ENCODE measurements at regions not wholly inside any gene's neighbourhood (a gene's known extent, or its start where the extent isn't known, plus 50 kb on each side); places are given as distances from the start of the nearest gene placed in this dataset.

DNA sequence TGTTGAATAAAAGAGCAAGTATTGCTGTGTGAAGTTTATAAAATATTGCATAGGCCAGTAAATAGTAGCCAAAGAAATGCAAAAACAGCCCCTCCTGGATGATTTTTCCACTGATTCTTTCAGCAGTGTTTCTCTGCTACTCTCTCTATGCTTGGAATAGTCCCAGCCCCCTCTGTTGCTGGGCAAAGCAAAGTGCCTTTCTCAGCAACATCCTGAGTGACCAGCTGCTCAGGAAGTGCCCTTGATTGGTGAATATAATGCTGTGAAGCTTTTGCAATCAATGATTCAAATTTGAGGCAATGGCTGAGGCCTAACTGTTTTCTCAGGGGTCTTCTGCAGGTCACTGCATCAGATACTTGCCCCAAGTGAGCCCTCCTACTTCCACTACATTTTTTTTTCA, 656.7 kb downstream of the ZNF674 start:
- CTCF ChIA-PET: no interaction called here

DNA sequence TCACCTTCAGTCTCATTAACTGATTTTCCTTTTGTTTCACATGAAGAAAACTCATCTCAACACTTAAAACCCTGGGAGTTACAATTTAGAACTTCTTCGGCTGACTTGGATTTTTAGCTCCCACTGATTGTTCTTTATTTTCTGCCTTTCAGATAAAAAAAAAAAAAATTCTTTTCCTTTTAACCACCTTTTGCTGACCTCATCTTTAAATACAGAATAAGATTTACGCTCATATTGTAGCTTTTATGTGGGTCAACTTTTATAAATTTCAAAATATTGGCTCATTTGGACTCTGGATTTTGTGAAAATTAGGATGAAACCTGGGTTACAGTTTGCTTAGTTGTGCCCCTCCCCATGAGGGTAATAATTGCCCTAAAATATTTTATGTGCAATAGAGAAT, 659.3 kb downstream of the ZNF674 start:
- no TSS peak for BruUV-seq (replicated peaks)
- no peaks in the 10 kb centered on the region for H3K4me1 ChIP-seq (ENCODE audit: control insufficient read depth, insufficient read depth, low read length)
- intact Hi-C loops (cut with micrococcal nuclease; ENCODE audit: unreplicated experiment): no loop called here
- H3K9me3 ChIP-seq (ENCODE audit: control insufficient read depth, insufficient read depth, low read depth, low read length): no peaks in the 10 kb centered on the region
- in situ Hi-C loops (cut with HindIII; ENCODE audit: low pct_unique_long_range_greater_than_20kb, low sequenced_read_pairs): no loop called here
- POLR2A ChIA-PET: no interaction called here
- CTCF ChIA-PET: no interaction called here
- no peak overlapping the region for H3K4me3 ChIP-seq (ENCODE audit: low read depth in 2 of 2, low read length in 2 of 2)
- H3K36me3 ChIP-seq (ENCODE audit: control insufficient read depth, insufficient read depth, low read length): no peaks in the 10 kb centered on the region
- ATAC-seq: no peak
- H3K27me3 ChIP-seq (ENCODE audit: control insufficient read depth, insufficient read depth, low read length): no peaks in the 10 kb centered on the region
- DNase-seq (ENCODE audit: low read depth, low spot score): no peak
- H3K27ac ChIP-seq (ENCODE audit: low read length): no peak overlapping the region
- TF ChIP-seq, protein P1, sequence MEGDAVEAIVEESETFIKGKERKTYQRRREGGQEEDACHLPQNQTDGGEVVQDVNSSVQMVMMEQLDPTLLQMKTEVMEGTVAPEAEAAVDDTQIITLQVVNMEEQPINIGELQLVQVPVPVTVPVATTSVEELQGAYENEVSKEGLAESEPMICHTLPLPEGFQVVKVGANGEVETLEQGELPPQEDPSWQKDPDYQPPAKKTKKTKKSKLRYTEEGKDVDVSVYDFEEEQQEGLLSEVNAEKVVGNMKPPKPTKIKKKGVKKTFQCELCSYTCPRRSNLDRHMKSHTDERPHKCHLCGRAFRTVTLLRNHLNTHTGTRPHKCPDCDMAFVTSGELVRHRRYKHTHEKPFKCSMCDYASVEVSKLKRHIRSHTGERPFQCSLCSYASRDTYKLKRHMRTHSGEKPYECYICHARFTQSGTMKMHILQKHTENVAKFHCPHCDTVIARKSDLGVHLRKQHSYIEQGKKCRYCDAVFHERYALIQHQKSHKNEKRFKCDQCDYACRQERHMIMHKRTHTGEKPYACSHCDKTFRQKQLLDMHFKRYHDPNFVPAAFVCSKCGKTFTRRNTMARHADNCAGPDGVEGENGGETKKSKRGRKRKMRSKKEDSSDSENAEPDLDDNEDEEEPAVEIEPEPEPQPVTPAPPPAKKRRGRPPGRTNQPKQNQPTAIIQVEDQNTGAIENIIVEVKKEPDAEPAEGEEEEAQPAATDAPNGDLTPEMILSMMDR (IDR thresholded peaks at IDR 0.05): no peak
- TF ChIP-seq POLR2AphosphoS5 (IDR thresholded peaks at IDR 0.05; ENCODE audit: low read depth, low read length): no peak

More for the DNA sequence above, 656.7 kb downstream of the ZNF674 start:
- Histone ChIP-seq H3K4me1 (ENCODE audit: control insufficient read depth, insufficient read depth, low read length) (no peaks in the 10 kb centered on the region), H3K9me3 (ENCODE audit: control insufficient read depth, insufficient read depth, low read depth, low read length) (no peaks in the 10 kb centered on the region), H3K27ac (ENCODE audit: low read length) (no peak overlapping the region), H3K36me3 (ENCODE audit: control insufficient read depth, insufficient read depth, low read length) (no peaks in the 10 kb centered on the region), H3K27me3 (ENCODE audit: control insufficient read depth, insufficient read depth, low read length) (no peaks in the 10 kb centered on the region), H3K4me3 (ENCODE audit: low read depth in 2 of 2, low read length in 2 of 2) (no peak overlapping the region)
- TF ChIP-seq POLR2AphosphoS5 (IDR thresholded peaks at IDR 0.05; ENCODE audit: low read depth, low read length) (no peak), TCF7L2 (IDR thresholded peaks at IDR 0.05; ENCODE audit: low read depth, low read length) (no peak), SIN3A (IDR thresholded peaks at IDR 0.05; ENCODE audit: borderline replicate concordance, insufficient read depth, low read depth, low read length) (no peak)
- TF ChIP-seq, protein P1 (IDR thresholded peaks at IDR 0.05): no peak
- TF ChIP-seq, protein P2, sequence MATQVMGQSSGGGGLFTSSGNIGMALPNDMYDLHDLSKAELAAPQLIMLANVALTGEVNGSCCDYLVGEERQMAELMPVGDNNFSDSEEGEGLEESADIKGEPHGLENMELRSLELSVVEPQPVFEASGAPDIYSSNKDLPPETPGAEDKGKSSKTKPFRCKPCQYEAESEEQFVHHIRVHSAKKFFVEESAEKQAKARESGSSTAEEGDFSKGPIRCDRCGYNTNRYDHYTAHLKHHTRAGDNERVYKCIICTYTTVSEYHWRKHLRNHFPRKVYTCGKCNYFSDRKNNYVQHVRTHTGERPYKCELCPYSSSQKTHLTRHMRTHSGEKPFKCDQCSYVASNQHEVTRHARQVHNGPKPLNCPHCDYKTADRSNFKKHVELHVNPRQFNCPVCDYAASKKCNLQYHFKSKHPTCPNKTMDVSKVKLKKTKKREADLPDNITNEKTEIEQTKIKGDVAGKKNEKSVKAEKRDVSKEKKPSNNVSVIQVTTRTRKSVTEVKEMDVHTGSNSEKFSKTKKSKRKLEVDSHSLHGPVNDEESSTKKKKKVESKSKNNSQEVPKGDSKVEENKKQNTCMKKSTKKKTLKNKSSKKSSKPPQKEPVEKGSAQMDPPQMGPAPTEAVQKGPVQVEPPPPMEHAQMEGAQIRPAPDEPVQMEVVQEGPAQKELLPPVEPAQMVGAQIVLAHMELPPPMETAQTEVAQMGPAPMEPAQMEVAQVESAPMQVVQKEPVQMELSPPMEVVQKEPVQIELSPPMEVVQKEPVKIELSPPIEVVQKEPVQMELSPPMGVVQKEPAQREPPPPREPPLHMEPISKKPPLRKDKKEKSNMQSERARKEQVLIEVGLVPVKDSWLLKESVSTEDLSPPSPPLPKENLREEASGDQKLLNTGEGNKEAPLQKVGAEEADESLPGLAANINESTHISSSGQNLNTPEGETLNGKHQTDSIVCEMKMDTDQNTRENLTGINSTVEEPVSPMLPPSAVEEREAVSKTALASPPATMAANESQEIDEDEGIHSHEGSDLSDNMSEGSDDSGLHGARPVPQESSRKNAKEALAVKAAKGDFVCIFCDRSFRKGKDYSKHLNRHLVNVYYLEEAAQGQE (IDR thresholded peaks at IDR 0.05; ENCODE audit: insufficient read depth in 1 of 2, low read depth in 2 of 2, low read length in 1 of 2): no peak
- ATAC-seq: no peak
- no peak for DNase-seq (ENCODE audit: low read depth, low spot score)
- BruUV-seq (replicated peaks): no TSS peak
- POLR2A ChIA-PET: no interaction called here
- in situ Hi-C loops (cut with HindIII; ENCODE audit: low pct_unique_long_range_greater_than_20kb, low sequenced_read_pairs) (no loop called here), intact Hi-C loops (cut with micrococcal nuclease; ENCODE audit: unreplicated experiment) (no loop called here)

DNA sequence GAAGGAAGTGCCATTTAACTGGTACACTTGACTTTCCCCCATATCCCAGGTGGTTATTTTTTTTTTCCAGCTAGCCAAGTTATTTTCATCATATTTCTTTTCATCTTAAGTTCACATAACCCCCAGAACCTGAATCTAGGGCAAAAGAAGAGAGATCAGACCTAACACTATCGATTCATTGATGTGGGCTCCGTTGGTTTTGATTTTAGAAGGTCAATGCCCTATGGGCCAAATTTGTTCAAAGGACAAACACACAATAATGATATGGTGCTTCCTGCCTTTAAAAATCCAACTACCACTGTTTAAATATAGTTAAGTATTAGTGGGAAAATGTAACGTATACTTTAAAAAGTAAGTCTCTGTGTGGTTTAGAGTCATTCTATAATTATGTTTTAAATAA, 665.7 kb downstream of the ZNF674 start:
- in situ Hi-C loops (cut with HindIII; ENCODE audit: low pct_unique_long_range_greater_than_20kb, low sequenced_read_pairs) (no loop called here), intact Hi-C loops (cut with micrococcal nuclease; ENCODE audit: unreplicated experiment) (no loop called here)
- ChIA-PET CTCF (no interaction called here), POLR2A (no interaction called here)
- Histone ChIP-seq H3K27me3 (ENCODE audit: control insufficient read depth, insufficient read depth, low read length) (no peaks in the 10 kb centered on the region), H3K4me3 (ENCODE audit: low read depth in 2 of 2, low read length in 2 of 2) (no peak overlapping the region), H3K4me1 (ENCODE audit: control insufficient read depth, insufficient read depth, low read length) (no peaks in the 10 kb centered on the region), H3K9me3 (ENCODE audit: control insufficient read depth, insufficient read depth, low read depth, low read length) (no peaks in the 10 kb centered on the region), H3K27ac (ENCODE audit: low read length) (no peak overlapping the region), H3K36me3 (ENCODE audit: control insufficient read depth, insufficient read depth, low read length) (no peaks in the 10 kb centered on the region)
- ATAC-seq: no peak
- DNase-seq (ENCODE audit: low read depth, low spot score): no peak
- BruUV-seq (replicated peaks): no TSS peak
- TF ChIP-seq SIN3A (IDR thresholded peaks at IDR 0.05; ENCODE audit: borderline replicate concordance, insufficient read depth, low read depth, low read length): no peak
- no peak for TF ChIP-seq POLR2AphosphoS5 (IDR thresholded peaks at IDR 0.05; ENCODE audit: low read depth, low read length)
- no peak for TF ChIP-seq TCF7L2 (IDR thresholded peaks at IDR 0.05; ENCODE audit: low read depth, low read length)
- TF ChIP-seq, protein P1 (IDR thresholded peaks at IDR 0.05): no peak
- TF ChIP-seq, protein P2 (IDR thresholded peaks at IDR 0.05; ENCODE audit: insufficient read depth in 1 of 2, low read depth in 2 of 2, low read length in 1 of 2): no peak

Data from Panc1 (cell line).